Ovary (tissue), 3 donors: ENCODE measurements at regions not wholly inside any gene's neighbourhood (a gene's known extent, or its start where the extent isn't known, plus 50 kb on each side); places are given as distances from the start of the nearest gene placed in this dataset.

Experiments used
- CTCF ChIP-seq, 3 donors: fragments of 450-650 bp in 2 of 3; fragments of 200-600 bp in 1 of 3; IDR thresholded peaks; one replicate each; pipeline versions ENCODE4 v1.5.1 to v1.8.0; 2016 to 2022; ENCODE audit warnings: antibody characterized with exemption in 3 of 3, mild to moderate bottlenecking in 1 of 3
- EP300 ChIP-seq: sonication (generic); formaldehyde crosslinking; IDR thresholded peaks from one replicate; pipeline ENCODE4 v1.6.1; 2017; ENCODE audit warnings: antibody characterized with exemption
- POLR2A ChIP-seq: fragments of 450-650 bp; IDR thresholded peaks from one replicate; pipeline ENCODE4 v1.6.1; 2017; ENCODE audit warnings: antibody characterized with exemption, mild to moderate bottlenecking, moderate library complexity
- donor health status: DM: no; HTN: no; CAD: no.

- TF ChIP-seq CTCF (IDR thresholded peaks at IDR 0.05) (no peak), POLR2A (no peak), EP300 (no peak)
Measured at GRCh38 chr6:166019214-166019613, 148.4 kb downstream of the TBXT start.
